GM12891 (cell line): ENCODE measurements at regions not wholly inside any gene's neighbourhood (a gene's known extent, or its start where the extent isn't known, plus 50 kb on each side); places are given as distances from the start of the nearest gene placed in this dataset.
A peak's percentile ranks its signal among the peaks of the same experiment; 100 is the strongest.
"Not testable (repeated sequence)": the region's sequence is repeated elsewhere in the genome, so short reads cannot be mapped to it uniquely, and the experiment has no call there.

Experiments
- DNase-seq: peaks from one replicate; pipeline ENCODE4 v3.0.0; 2011; ENCODE audit warnings: low spot score; ENCODE audit not compliant: insufficient read length
- FAIRE-seq: peaks from 2 replicates; lab custom pipeline; 2011; peaks lifted over from hg19 to GRCh38; lab: Jason Lieb, UNC
- PAX5 ChIP-seq: IDR thresholded peaks from 2 replicates; pipeline ENCODE4 v1.6.1; 2011; ENCODE audit warnings: low read length, moderate library complexity, mild to moderate bottlenecking; ENCODE audit not compliant: insufficient read depth, severe bottlenecking
- POLR2A ChIP-seq: IDR thresholded peaks from 2 replicates; pipeline ENCODE4 v1.6.1; 2011; ENCODE audit warnings: low read depth, low read length, control low read depth
- POLR2AphosphoS5 ChIP-seq: IDR thresholded peaks from 2 replicates; pipeline ENCODE4 v1.6.1; 2011; ENCODE audit warnings: low read depth, low read length, control low read depth
- POU2F2 ChIP-seq: IDR thresholded peaks from 2 replicates; pipeline ENCODE4 v1.6.1; 2011; ENCODE audit warnings: low read depth, mild to moderate bottlenecking, control low read depth, low read length, moderate library complexity
- SPI1 ChIP-seq: IDR thresholded peaks from 2 replicates; pipeline ENCODE4 v1.6.1; 2011; ENCODE audit warnings: low read depth, low read length, control low read depth
- TAF1 ChIP-seq: IDR thresholded peaks from 2 replicates; pipeline ENCODE4 v1.6.1; 2011; ENCODE audit warnings: low read depth, low read length, control low read depth

DNA sequence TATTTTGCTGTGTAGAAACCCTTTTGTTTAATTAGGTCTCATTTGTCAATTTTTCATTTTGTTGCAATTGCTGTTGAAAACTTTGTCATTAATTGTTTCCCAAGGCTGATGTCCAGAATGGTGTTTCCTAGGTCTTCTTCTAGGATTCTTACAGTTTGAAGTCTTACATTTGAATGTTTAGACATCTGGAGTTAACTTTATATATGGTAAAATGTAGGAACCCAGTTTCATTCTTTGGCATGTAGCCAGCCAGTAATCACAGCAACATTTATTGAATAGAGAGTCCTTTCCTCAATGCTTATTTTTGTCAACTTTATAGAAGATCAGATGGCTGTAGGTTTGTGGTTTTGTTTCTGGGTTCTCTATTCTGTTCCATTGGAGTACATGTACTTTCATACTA, 1290.8 kb upstream of the CDH9 start:
- DNase-seq (no peak), FAIRE-seq (no peak)
- TF ChIP-seq POU2F2 (no peak), POLR2AphosphoS5 (no peak), PAX5 (no peak), POLR2A (no peak), SPI1 (no peak), TAF1 (no peak)

DNA sequence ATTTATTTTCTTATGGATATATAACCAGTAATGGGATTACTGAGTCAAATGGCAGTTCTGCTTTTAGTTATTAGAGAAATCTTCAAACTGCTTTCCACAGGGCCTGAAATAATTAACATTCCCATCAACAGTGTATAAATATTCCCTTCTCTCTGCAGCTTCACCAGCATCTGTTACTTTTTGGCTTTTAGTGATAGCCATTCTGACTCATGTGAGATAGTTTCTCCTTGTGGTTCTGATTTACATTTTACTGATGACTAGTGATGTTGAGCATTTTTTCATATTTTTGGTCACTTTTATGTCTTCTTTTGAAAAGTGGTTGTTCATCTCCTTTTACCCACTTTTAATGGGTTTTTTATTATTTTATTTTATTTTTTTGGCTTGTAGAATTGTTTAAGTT, 1290.3 kb upstream of the CDH9 start:
- no peak for TF ChIP-seq POLR2A
- TF ChIP-seq PAX5 = no peak
- TF ChIP-seq POLR2AphosphoS5 = no peak
- no peak for TF ChIP-seq SPI1
- no peak for TF ChIP-seq TAF1
- TF ChIP-seq POU2F2 = no peak
- no peak for DNase-seq
- no peak for FAIRE-seq

DNA sequence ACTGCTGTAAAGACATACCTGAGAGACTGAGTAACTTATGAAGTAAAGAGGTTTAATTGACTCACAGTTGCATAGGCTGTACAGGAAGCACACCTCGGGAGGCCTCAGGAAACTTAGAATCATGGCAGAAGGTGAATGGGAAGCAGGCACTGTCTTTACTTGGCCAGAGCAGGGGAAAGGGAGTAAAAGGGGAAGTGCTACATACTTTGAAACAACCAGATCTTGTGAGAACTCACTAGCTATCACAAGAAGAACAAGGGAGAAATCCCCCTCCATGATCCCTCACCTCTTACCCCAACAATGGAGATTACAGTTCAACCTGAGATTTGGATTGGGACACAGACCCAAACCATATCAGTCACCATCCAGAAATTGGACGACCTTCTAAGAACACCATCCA, 1285.8 kb upstream of the CDH9 start:
- TF ChIP-seq POU2F2 (no peak), SPI1 (peak; percentile 69), TAF1 (no peak), POLR2AphosphoS5 (no peak), PAX5 (no peak)
- FAIRE-seq = no peak
- no peak for DNase-seq

DNA sequence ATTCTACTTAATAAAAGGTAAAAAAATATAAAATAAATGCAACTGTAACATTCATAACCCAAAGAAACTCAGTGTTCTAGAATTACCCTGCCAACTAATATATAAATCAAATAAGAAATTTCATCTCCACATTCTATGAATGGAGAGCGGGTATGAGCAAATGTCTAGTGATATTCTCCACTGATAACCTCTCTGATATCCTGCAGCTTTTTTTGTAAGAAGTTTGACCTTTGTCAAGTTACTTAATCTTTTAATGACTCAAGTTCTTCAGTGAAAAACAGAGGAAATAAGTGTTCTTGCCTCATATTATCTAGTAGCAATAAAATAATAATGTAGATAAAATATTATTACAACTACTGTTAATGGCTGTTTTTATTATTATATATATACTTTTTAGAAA, 1275.6 kb upstream of the CDH9 start:
- DNase-seq = no peak
- TF ChIP-seq POLR2AphosphoS5 (no peak), TAF1 (no peak), POU2F2 (no peak), POLR2A (no peak), SPI1 (no peak), PAX5 (no peak)
- no peak for FAIRE-seq

DNA sequence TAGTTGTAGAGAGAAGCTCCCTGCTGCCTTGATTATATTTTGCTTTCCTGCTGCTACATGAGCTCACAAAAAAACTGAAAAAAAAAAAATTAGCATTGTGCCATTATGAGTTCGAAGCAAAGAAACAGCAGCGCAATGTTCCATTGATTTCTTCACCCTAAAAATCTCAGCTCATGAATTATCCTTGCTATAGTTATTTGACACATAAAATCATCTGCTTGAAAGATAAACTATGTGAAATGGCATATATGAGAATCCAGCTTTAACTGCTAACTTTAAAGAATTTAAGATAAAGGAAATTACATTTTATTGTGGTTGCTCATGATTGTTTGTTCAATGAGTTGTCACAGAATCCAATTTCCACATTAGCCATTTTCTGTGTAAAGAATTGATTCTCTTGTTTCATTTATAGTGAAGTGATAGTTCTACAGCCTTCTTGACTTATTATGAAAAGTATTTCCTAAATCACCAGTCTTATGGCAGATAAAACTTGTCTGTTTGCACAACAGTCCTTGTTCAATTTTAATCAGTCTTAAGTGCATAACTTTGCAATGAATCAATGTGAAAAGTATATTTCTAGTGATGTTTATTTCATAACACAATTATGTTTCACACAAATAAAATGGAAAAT, 1275.0 kb upstream of the CDH9 start:
- FAIRE-seq (no peak), DNase-seq (no peak)
- TF ChIP-seq SPI1 (no peak), PAX5 (no peak), POLR2A (no peak), POU2F2 (no peak), POLR2AphosphoS5 (no peak)

DNA sequence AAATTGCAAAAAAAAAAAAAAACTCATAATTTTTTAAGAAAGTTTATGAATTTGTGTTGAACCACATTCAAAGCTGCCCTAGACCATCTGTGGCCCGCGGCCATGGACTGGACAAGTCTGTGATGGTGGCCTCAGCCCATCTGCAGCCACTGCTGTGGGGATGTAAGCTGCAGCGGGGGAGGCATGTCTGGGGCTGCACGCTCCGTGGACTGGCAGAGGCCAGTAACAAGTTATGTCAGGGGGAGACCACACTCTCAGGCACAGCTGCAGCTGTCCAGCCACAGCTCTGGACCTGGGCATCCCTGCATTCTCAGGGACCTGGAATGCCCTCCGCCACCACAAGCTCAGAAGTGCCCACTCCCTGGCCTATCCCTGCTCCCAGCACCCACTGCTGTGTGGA, 1272.3 kb upstream of the CDH9 start:
- FAIRE-seq (no peak), DNase-seq (no peak)
- TF ChIP-seq PAX5 (no peak), POLR2A (no peak), SPI1 (no peak), POLR2AphosphoS5 (no peak), TAF1 (no peak), POU2F2 (no peak)

DNA sequence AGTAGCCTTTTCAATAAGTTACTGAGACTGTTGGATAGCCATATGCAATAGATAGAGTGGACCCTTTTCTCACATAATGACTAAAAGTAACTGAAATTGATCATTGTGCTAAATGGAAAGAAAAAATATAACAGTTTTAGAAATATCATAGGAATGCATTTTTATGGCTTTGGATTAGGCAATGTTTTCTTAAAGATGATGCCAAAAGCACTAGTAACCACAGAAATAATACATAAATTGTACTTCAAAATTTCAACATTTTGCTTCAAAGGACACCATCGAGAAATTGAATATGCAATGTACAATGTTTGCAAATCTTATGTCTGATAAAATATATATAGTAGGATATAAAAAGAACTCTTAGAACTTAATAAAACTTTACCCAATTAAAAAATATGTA, 1267.5 kb upstream of the CDH9 start:
- TF ChIP-seq POU2F2 (no peak), TAF1 (no peak), POLR2AphosphoS5 (no peak), POLR2A (no peak), SPI1 (no peak), PAX5 (no peak)
- DNase-seq (no peak), FAIRE-seq (no peak)

DNA sequence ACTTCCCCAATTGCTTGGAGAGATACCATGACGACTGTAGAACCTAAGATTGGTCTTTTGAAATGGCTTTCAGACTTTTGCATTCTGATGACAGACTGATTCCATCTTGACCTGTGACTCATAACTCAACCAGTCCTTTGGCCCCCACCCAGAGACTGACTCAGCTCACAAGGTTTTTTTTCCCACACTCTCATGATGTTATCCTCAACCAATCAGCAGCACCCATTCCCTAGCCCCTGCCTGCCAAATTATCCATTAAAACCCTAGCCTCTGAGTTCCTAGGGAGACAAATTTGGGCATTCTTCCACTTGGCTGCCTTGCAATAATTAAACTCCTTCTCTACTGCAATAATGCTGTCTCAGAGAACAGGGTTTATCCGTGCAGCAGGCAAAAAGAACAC, 1263.3 kb upstream of the CDH9 start:
- no peak for DNase-seq
- no peak for FAIRE-seq
- TF ChIP-seq POU2F2 = no peak
- no peak for TF ChIP-seq PAX5
- no peak for TF ChIP-seq SPI1
- TF ChIP-seq POLR2A = no peak
- no peak for TF ChIP-seq TAF1
- no peak for TF ChIP-seq POLR2AphosphoS5

DNA sequence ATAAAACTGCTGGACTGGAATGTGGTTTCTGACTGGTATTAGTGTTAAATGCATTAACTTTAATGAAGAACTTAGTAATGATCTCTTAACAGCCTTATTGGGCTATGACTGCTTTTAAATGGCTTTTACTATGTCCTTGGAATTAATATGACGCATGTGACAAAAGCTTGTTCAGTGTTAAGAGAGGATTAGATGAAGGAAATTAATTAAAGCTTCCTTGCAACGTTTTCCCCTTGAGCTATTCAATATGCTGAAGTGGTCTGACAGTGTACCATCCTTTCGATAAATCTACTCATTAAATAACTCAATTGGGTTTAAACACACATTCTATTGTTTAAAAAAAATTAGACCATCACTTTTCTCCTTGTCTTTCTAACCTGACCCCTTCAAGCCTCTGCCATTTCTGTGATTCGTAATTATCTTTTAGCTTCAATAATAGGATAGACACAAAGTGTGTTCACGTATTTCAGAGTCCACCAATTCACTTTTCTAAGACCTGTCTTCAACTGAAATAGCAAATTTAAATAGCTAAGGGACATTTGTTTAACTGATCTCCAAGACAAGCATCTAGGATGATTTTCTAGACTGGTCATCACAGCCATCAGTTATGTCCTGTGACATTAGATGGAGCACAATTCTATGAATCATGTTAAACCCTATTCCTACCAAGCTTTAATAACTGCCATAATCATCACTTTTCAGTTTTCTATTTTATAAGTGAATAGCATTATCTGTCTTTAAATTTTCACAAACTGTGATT, 1258.0 kb upstream of the CDH9 start:
- no peak for FAIRE-seq
- TF ChIP-seq SPI1 (no peak), POLR2AphosphoS5 (no peak), PAX5 (no peak), TAF1 (no peak), POU2F2 (no peak), POLR2A (no peak)

DNA sequence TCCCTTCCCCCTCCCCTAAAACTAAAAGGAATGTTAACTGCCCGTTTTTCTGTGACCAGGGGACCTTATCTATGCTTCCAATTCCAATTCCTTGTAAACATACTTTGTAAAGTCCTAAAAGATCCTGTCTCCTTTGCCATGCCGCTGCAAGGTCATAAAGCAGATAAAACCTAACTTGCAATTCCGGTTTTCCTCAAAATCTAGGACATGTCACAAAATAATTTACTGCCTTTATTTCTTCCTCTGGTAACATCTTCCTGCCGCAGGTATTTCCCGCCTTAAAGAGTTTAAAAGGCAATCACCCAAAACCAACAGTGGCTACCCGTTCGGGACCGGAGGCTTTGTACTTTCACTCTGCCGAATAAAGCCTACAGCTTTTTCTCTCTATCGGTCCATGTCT, 1248.6 kb upstream of the CDH9 start:
- DNase-seq, FAIRE-seq: not testable (repeated sequence)

More for the DNA sequence above, 1258.0 kb upstream of the CDH9 start:
- DNase-seq = no peak
